ENCODE measurements at regions not wholly inside any gene's neighbourhood (a gene's known extent, or its start where the extent isn't known, plus 50 kb on each side); places are given as distances from the start of the nearest gene placed in this dataset.

DNA sequence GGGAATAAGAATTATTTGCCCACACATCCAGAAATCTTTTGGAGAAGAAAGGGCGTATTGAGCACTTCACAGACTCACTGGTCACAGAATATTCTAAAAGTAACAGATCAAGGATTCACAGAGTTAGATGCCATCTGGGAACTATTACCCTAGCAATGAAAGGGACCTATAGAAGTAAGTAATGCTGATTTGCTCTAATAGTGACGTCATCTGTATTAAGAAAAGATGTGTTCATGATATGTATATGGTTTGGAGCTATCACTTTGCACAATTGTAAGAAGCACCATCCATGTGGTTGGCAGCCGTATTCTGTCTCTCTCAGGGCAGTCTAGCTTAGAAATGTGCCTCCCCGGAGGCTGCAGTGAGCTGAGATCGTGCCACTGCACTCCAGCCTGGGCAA lies 52.8 kb upstream of the SV2C start:
- H3K27ac Mint-ChIP-seq: no peak overlapping the region
- ATAC-seq (replicated peaks) (no peak), DNase-seq (no peak)
- no peaks in the 10 kb centered on the region for H3K4me1 Mint-ChIP-seq (ENCODE audit: low read depth in 2 of 2)
- peaks cover 39 to 51% of the 10 kb centered on the region in 2 donors for H3K27me3 Mint-ChIP-seq
- no peaks in the 10 kb centered on the region for H3K36me3 Mint-ChIP-seq (ENCODE audit: insufficient read depth)
- no peak overlapping the region for H3K4me3 Mint-ChIP-seq
- H3K9me3 Mint-ChIP-seq: no peaks in the 10 kb centered on the region

GRCh38 chr5:76029739-76030138 lies 53.4 kb upstream of the SV2C start:
- DNase-seq (no peak), ATAC-seq (replicated peaks) (no peak)
- Mint-ChIP-seq H3K9me3 (no peaks in the 10 kb centered on the region), H3K4me3 (no peak overlapping the region), H3K4me1 (ENCODE audit: low read depth in 2 of 2) (no peaks in the 10 kb centered on the region), H3K36me3 (ENCODE audit: insufficient read depth) (no peaks in the 10 kb centered on the region), H3K27ac (no peak overlapping the region), H3K27me3 (peaks cover 33 to 51% of the 10 kb centered on the region in 2 donors)

- H3K4me1 Mint-ChIP-seq (ENCODE audit: low read depth in 2 of 2): no peaks in the 10 kb centered on the region
- no peak for ATAC-seq (replicated peaks)
- no peak for DNase-seq
- H3K27ac Mint-ChIP-seq: no peak overlapping the region
- H3K9me3 Mint-ChIP-seq: no peaks in the 10 kb centered on the region
- no peak overlapping the region for H3K4me3 Mint-ChIP-seq
- peaks cover 38 to 64% of the 10 kb centered on the region in 2 donors for H3K27me3 Mint-ChIP-seq
- H3K36me3 Mint-ChIP-seq (ENCODE audit: insufficient read depth): no peaks in the 10 kb centered on the region
Observed at GRCh38 chr5:76025790-76026189, 57.4 kb upstream of the SV2C start.

- ATAC-seq (replicated peaks): no peak
- Mint-ChIP-seq H3K4me3 (no peak overlapping the region), H3K4me1 (ENCODE audit: low read depth in 2 of 2) (no peaks in the 10 kb centered on the region), H3K27me3 (peaks cover 32 to 69% of the 10 kb centered on the region in 2 donors), H3K36me3 (ENCODE audit: insufficient read depth) (no peaks in the 10 kb centered on the region), H3K9me3 (no peaks in the 10 kb centered on the region), H3K27ac (no peak overlapping the region)
- DNase-seq: no peak
Observed at GRCh38 chr5:76025069-76025468, 58.1 kb upstream of the SV2C start.

GRCh38 chr5:76022611-76023010 lies 60.6 kb upstream of the SV2C start:
- no peaks in the 10 kb centered on the region for H3K36me3 Mint-ChIP-seq (ENCODE audit: insufficient read depth)

GRCh38 chr5:76021936-76022584 lies 61.1 kb upstream of the SV2C start:
- H3K36me3 Mint-ChIP-seq (ENCODE audit: insufficient read depth): no peaks in the 10 kb centered on the region
- no peak for ATAC-seq (replicated peaks)
- H3K4me1 Mint-ChIP-seq (ENCODE audit: low read depth in 2 of 2): no peaks in the 10 kb centered on the region
- H3K27ac Mint-ChIP-seq: no peak overlapping the region
- no peak for DNase-seq
- H3K9me3 Mint-ChIP-seq: no peaks in the 10 kb centered on the region
- peaks cover 37 to 72% of the 10 kb centered on the region in 2 donors for H3K27me3 Mint-ChIP-seq
- H3K4me3 Mint-ChIP-seq: no peak overlapping the region

More at GRCh38 chr5:76022611-76023010, 60.6 kb upstream of the SV2C start:
- no peak for ATAC-seq (replicated peaks)
- peaks cover 32 to 72% of the 10 kb centered on the region in 2 donors for H3K27me3 Mint-ChIP-seq
- no peaks in the 10 kb centered on the region for H3K9me3 Mint-ChIP-seq
- no peak overlapping the region for H3K4me3 Mint-ChIP-seq
- no peaks in the 10 kb centered on the region for H3K4me1 Mint-ChIP-seq (ENCODE audit: low read depth in 2 of 2)
- no peak for DNase-seq
- H3K27ac Mint-ChIP-seq: no peak overlapping the region

- no peak overlapping the region for H3K4me3 Mint-ChIP-seq
- no peak for ATAC-seq (replicated peaks)
- no peaks in the 10 kb centered on the region for H3K36me3 Mint-ChIP-seq (ENCODE audit: insufficient read depth)
- no peak overlapping the region for H3K27ac Mint-ChIP-seq
- no peaks in the 10 kb centered on the region for H3K9me3 Mint-ChIP-seq
- H3K27me3 Mint-ChIP-seq: peaks cover 48 to 61% of the 10 kb centered on the region in 2 donors
- H3K4me1 Mint-ChIP-seq (ENCODE audit: low read depth in 2 of 2): no peaks in the 10 kb centered on the region
- DNase-seq: no peak
Observed at GRCh38 chr5:76016258-76016657, 66.9 kb upstream of the SV2C start.

DNA sequence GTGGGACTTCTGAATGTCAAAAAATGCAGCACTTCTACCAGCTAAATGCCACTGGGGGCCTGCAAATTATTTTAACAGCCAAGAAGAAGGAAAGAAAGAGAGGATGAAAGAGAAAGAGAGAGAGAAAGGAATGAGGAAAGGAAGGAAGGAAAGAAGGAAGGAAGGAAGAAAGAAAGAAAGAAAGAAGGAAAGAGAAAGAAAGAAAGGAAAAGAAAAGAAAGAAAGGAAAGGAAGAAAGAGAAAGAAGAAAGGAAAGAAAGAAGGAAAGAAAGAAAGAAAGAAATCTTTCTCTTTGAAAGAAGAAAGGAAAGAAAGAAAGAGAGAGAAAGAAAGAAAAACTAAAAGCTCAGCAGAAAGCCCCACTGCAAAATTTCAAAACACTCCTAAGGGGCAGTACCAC lies 69.2 kb upstream of the SV2C start:
- H3K9me3 Mint-ChIP-seq: no peaks in the 10 kb centered on the region
- no peak overlapping the region for H3K4me3 Mint-ChIP-seq
- H3K36me3 Mint-ChIP-seq (ENCODE audit: insufficient read depth): no peaks in the 10 kb centered on the region
- ATAC-seq (replicated peaks): no peak
- no peak overlapping the region for H3K27ac Mint-ChIP-seq
- no peaks in the 10 kb centered on the region for H3K4me1 Mint-ChIP-seq (ENCODE audit: low read depth in 2 of 2)
- peaks cover 40 to 56% of the 10 kb centered on the region in 2 donors for H3K27me3 Mint-ChIP-seq
- no peak for DNase-seq

DNA sequence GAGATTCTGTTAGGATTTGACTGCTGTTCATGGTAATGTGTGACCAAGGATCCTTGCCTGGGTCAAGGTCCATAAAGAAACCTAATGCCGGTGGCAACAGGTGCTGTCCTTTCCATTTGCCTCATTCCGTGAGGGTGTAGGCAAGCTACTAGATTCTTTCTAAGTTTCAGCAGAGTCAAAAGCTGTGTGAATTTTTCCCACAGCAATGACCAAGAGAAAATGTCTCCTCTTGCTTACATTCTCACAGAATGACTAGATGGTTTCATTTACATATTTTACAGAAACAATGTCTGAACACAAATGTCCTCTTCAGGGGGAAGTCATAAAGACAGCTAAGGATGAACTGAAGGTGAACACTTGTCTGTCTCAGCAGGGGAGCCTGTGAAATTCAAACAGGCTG lies 75.3 kb upstream of the SV2C start:
- H3K4me1 Mint-ChIP-seq (ENCODE audit: low read depth in 2 of 2): no peaks in the 10 kb centered on the region
- H3K36me3 Mint-ChIP-seq (ENCODE audit: insufficient read depth): no peaks in the 10 kb centered on the region
- DNase-seq: no peak

GRCh38 chr5:76000582-76000981 lies 82.6 kb upstream of the SV2C start:
- ATAC-seq (replicated peaks): no peak
- H3K9me3 Mint-ChIP-seq: no peaks in the 10 kb centered on the region
- no peak overlapping the region for H3K27ac Mint-ChIP-seq
- peaks cover 34 to 50% of the 10 kb centered on the region in 2 donors for H3K27me3 Mint-ChIP-seq
- no peak overlapping the region for H3K4me3 Mint-ChIP-seq
- H3K36me3 Mint-ChIP-seq (ENCODE audit: insufficient read depth): no peaks in the 10 kb centered on the region
- H3K4me1 Mint-ChIP-seq (ENCODE audit: low read depth in 2 of 2): no peaks in the 10 kb centered on the region
- no peak for DNase-seq

More for the DNA sequence above, 75.3 kb upstream of the SV2C start:
- H3K27ac Mint-ChIP-seq: no peak overlapping the region
- H3K9me3 Mint-ChIP-seq: no peaks in the 10 kb centered on the region
- no peak for ATAC-seq (replicated peaks)
- H3K4me3 Mint-ChIP-seq: no peak overlapping the region
- peaks cover 38 to 49% of the 10 kb centered on the region in 2 donors for H3K27me3 Mint-ChIP-seq

DNA sequence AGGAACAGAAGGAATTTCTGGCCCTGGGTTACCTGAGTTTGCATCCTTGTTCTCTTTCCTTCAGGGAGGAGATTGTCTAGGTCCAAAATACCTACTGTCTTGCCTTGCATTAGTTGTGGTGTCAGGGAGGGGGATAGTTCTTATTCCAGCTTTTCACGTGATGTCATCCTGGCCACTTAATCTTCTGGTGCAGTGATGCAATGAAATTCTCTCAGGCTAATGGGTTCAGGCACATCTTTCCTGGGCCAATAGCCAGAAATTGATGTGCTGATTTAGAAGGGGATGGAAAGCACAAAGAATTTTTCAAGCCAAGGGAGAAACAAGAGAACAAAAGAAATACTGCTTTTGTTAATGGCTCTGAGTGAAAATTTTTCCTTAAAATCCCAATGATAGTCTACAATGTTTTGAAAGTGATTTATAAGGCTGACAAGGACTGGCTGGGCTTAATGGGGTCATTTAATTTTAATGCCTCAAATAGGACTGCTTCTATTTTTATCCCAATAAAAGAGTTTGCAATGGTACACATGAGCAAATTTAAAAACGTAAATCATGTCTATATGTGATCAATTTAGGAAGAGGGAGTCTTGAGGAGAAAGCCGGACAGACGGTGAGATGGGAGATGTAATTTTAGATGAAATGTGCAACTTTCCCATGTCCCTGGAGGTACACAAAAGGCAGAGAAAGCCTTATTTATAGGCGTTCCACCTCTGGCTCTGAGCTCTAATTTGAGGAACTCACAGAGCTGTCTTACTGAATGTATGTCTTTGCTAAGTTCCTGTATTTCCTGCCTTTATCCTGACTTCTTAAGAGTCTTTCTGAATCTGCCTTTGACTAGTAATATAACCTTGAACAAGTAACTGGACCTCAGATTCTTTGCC lies 89.3 kb upstream of the SV2C start:
- Mint-ChIP-seq H3K4me3 (no peak overlapping the region), H3K27me3 (peaks cover 34 to 46% of the 10 kb centered on the region in 2 donors), H3K9me3 (no peaks in the 10 kb centered on the region), H3K36me3 (ENCODE audit: insufficient read depth) (no peaks in the 10 kb centered on the region), H3K4me1 (ENCODE audit: low read depth in 2 of 2) (no peaks in the 10 kb centered on the region), H3K27ac (no peak overlapping the region)
- no peak for ATAC-seq (replicated peaks)
- DNase-seq: no peak

DNA sequence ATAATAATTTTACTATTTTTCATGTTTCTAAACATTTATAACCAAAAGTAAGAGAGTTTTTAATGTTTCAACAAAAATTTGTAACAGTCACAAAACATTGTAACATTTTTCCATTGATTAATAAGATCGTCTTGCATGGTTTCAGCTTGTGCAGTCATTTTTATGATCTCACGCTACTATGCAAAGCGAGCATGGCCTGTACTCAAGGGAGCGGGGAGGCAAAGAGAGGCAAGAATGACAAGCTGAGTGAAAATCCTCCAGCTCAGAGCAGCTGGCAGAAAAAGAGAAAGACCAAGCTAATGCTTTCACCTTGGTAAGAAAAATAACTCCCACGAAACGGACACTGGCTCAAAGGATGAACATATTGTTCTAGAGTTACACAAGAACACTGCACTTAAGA lies 90.0 kb upstream of the SV2C start:
- no peak overlapping the region for H3K4me3 Mint-ChIP-seq
- no peak for ATAC-seq (replicated peaks)
- no peak for DNase-seq

DNA sequence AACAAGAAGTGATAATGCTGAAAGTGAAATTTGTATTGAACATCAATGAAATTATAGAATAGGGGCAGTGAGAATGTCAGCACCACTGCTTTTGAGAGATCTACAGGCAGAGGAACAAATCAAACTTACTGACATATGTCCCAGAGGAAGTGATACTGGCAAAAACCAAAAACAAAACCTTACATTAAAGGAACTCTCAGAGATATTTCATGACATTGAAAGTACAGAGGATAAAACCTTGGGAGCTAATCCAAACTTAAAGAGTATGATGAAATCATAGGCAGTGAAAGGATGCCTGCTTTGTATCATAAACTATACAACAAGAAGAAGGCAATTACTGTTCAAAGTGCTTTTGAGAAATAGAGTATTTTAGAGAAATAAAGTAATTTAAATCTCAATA lies 90.4 kb upstream of the SV2C start:
- Mint-ChIP-seq H3K9me3 (no peaks in the 10 kb centered on the region), H3K4me3 (no peak overlapping the region), H3K27ac (no peak overlapping the region), H3K4me1 (ENCODE audit: low read depth in 2 of 2) (no peaks in the 10 kb centered on the region), H3K36me3 (ENCODE audit: insufficient read depth) (no peaks in the 10 kb centered on the region), H3K27me3 (peaks cover 34 to 45% of the 10 kb centered on the region in 2 donors)
- no peak for DNase-seq
- no peak for ATAC-seq (replicated peaks)

More for the DNA sequence above, 90.0 kb upstream of the SV2C start:
- Mint-ChIP-seq H3K9me3 (no peaks in the 10 kb centered on the region), H3K27me3 (peaks cover 34 to 46% of the 10 kb centered on the region in 2 donors), H3K4me1 (ENCODE audit: low read depth in 2 of 2) (no peaks in the 10 kb centered on the region), H3K36me3 (ENCODE audit: insufficient read depth) (no peaks in the 10 kb centered on the region), H3K27ac (no peak overlapping the region)

- Mint-ChIP-seq H3K4me3 (no peak overlapping the region), H3K27me3 (peaks cover 14 to 17% of the 10 kb centered on the region in 2 donors)
Observed at GRCh38 chr5:75985077-75985476, 98.1 kb upstream of the SV2C start.

More at GRCh38 chr5:75985077-75985476, 98.1 kb upstream of the SV2C start:
- Mint-ChIP-seq H3K27ac (no peak overlapping the region), H3K4me1 (ENCODE audit: low read depth in 2 of 2) (no peaks in the 10 kb centered on the region), H3K9me3 (no peaks in the 10 kb centered on the region), H3K36me3 (ENCODE audit: insufficient read depth) (no peaks in the 10 kb centered on the region)
- no peak for ATAC-seq (replicated peaks)
- DNase-seq: no peak

Measured in effector memory CD8-positive, alpha-beta T cell (primary cell).